SK-N-SH treated with all-trans-retinoic acid at 6 μM for 48 hours (cell line): ENCODE measurements at regions not wholly inside any gene's neighbourhood (a gene's known extent, or its start where the extent isn't known, plus 50 kb on each side); places are given as distances from the start of the nearest gene placed in this dataset.

Experiments
- ATAC-seq: fragments of 200-7000 bp; cut with Tn5 transposase; 3 replicates; pipeline ENCODE4 v1.9.1; 2020; ENCODE audit warnings: mild to moderate bottlenecking, moderate library complexity
- ARNTL ChIP-seq: fragments of 450-650 bp; formaldehyde crosslinking; IDR thresholded peaks from 2 replicates; pipeline ENCODE4 v1.5.0; 2020; ENCODE audit warnings: low read depth, mild to moderate bottlenecking, moderate library complexity, borderline replicate concordance
- BACH2 ChIP-seq: fragments of 250-450 bp; sonication (Bioruptor Pico); IDR thresholded peaks from 2 replicates; pipeline ENCODE4 v1.9.0; 2021; ENCODE audit warnings: mild to moderate bottlenecking, borderline replicate concordance
- CREB5 ChIP-seq: fragments of 250-450 bp; sonication (Bioruptor Pico); IDR thresholded peaks from 2 replicates; pipeline ENCODE4 v1.5.1; 2020; ENCODE audit warnings: low read depth, mild to moderate bottlenecking, moderate library complexity
- CSDC2 ChIP-seq: fragments of 250-450 bp; sonication (Bioruptor Pico); IDR thresholded peaks from 2 replicates; pipeline ENCODE4 v1.5.0; 2020; ENCODE audit warnings: mild to moderate bottlenecking, moderate library complexity
- ESRRG ChIP-seq: fragments of 250-450 bp; sonication (Bioruptor Pico); IDR thresholded peaks from 2 replicates; pipeline ENCODE4 v1.6.1; 2021; ENCODE audit warnings: mild to moderate bottlenecking
- GLIS3 ChIP-seq: fragments of 250-450 bp; sonication (Bioruptor Pico); IDR thresholded peaks from 2 replicates; pipeline ENCODE4 v1.5.0; 2020; ENCODE audit warnings: mild to moderate bottlenecking, moderate library complexity
- ISL1 ChIP-seq: fragments of 250-450 bp; sonication (Bioruptor Pico); IDR thresholded peaks from 2 replicates; pipeline ENCODE4 v2.1.2; 2022; ENCODE audit warnings: mild to moderate bottlenecking, moderate library complexity
- OSR1 ChIP-seq: fragments of 250-450 bp; sonication (Bioruptor Pico); IDR thresholded peaks from 2 replicates; pipeline ENCODE4 v1.8.0; 2022; ENCODE audit warnings: moderate library complexity, mild to moderate bottlenecking, inconsistent platforms
- POU6F1 ChIP-seq: fragments of 250-450 bp; sonication (Bioruptor Pico); IDR thresholded peaks from 2 replicates; pipeline ENCODE4 v1.8.0; 2021; ENCODE audit warnings: low read depth, mild to moderate bottlenecking, moderate library complexity, borderline replicate concordance
- PPARA ChIP-seq: fragments of 250-450 bp; sonication (Bioruptor Pico); IDR thresholded peaks from 2 replicates; pipeline ENCODE4 v1.5.0; 2020; ENCODE audit warnings: mild to moderate bottlenecking, borderline replicate concordance
- RARB ChIP-seq: fragments of 250-450 bp; sonication (Bioruptor Pico); IDR thresholded peaks from 2 replicates; pipeline ENCODE4 v1.8.0; 2021; ENCODE audit warnings: mild to moderate bottlenecking, moderate library complexity
- SNAI2 ChIP-seq: fragments of 250-450 bp; sonication (Bioruptor Pico); IDR thresholded peaks from 2 replicates; pipeline ENCODE4 v1.5.0; 2020; ENCODE audit warnings: mild to moderate bottlenecking, moderate library complexity
- TCF4 ChIP-seq: fragments of 250-450 bp; sonication (Bioruptor Pico); IDR thresholded peaks from 2 replicates; pipeline ENCODE4 v1.8.0; 2021; ENCODE audit warnings: mild to moderate bottlenecking, moderate library complexity, borderline replicate concordance
- TOX ChIP-seq: fragments of 250-450 bp; sonication (Bioruptor Pico); IDR thresholded peaks from 2 replicates; pipeline ENCODE4 v1.8.0; 2021; ENCODE audit warnings: mild to moderate bottlenecking, moderate library complexity, borderline replicate concordance
- TSHZ2 ChIP-seq: fragments of 250-450 bp; sonication (Bioruptor Pico); IDR thresholded peaks from 2 replicates; pipeline ENCODE4 v1.5.0; 2020; ENCODE audit warnings: mild to moderate bottlenecking, moderate library complexity
- ZC3H10 ChIP-seq: fragments of 250-450 bp; sonication (Bioruptor Pico); IDR thresholded peaks from 2 replicates; pipeline ENCODE4 v1.5.1; 2021; ENCODE audit warnings: mild to moderate bottlenecking, moderate library complexity
- ZFP3 ChIP-seq: fragments of 250-450 bp; sonication (Bioruptor Pico); IDR thresholded peaks from 2 replicates; pipeline ENCODE4 v1.5.0; 2020; ENCODE audit warnings: mild to moderate bottlenecking, moderate library complexity
- ZFP30 ChIP-seq: fragments of 450-650 bp; formaldehyde crosslinking; IDR thresholded peaks from 2 replicates; pipeline ENCODE4 v1.5.0; 2022; ENCODE audit warnings: mild to moderate bottlenecking, moderate library complexity
- ZNF565 ChIP-seq: fragments of 450-650 bp; formaldehyde crosslinking; conservative IDR thresholded peaks from 2 replicates; pipeline ENCODE4 v1.5.0; 2020; ENCODE audit warnings: low read depth, mild to moderate bottlenecking, moderate library complexity
- ZNF70 ChIP-seq: fragments of 450-650 bp; formaldehyde crosslinking; IDR thresholded peaks from 2 replicates; pipeline ENCODE4 v1.5.0; 2020; ENCODE audit warnings: mild to moderate bottlenecking, moderate library complexity
- ZNF8 ChIP-seq: fragments of 450-650 bp; formaldehyde crosslinking; IDR thresholded peaks from 2 replicates; pipeline ENCODE4 v1.5.0; 2020; ENCODE audit warnings: mild to moderate bottlenecking, moderate library complexity
- TF ChIP-seq, protein P1 (sequence below): fragments of 250-450 bp; sonication (Bioruptor Pico); IDR thresholded peaks from 2 replicates; pipeline ENCODE4 v1.8.0; 2020; ENCODE audit warnings: mild to moderate bottlenecking, moderate library complexity, borderline replicate concordance

GRCh38 chr21:28240586-28240985 lies 752.1 kb downstream of the LTN1 start:
- ATAC-seq: no peak
- TF ChIP-seq ZNF565 (no peak), ZNF8 (CRISPR knock-in tag) (no peak), GLIS3 (CRISPR knock-in tag) (no peak), TSHZ2 (CRISPR knock-in tag) (no peak), CSDC2 (CRISPR knock-in tag) (no peak), ZC3H10 (CRISPR knock-in tag) (no peak), CREB5 (CRISPR knock-in tag) (no peak), OSR1 (no peak), ESRRG (no peak), TCF4 (CRISPR knock-in tag) (no peak), RARB (CRISPR knock-in tag) (no peak), ISL1 (no peak), TOX (CRISPR knock-in tag) (no peak), ZNF70 (CRISPR knock-in tag) (no peak), SNAI2 (CRISPR knock-in tag) (no peak), ARNTL (CRISPR knock-in tag) (no peak)
- TF ChIP-seq, protein P1, sequence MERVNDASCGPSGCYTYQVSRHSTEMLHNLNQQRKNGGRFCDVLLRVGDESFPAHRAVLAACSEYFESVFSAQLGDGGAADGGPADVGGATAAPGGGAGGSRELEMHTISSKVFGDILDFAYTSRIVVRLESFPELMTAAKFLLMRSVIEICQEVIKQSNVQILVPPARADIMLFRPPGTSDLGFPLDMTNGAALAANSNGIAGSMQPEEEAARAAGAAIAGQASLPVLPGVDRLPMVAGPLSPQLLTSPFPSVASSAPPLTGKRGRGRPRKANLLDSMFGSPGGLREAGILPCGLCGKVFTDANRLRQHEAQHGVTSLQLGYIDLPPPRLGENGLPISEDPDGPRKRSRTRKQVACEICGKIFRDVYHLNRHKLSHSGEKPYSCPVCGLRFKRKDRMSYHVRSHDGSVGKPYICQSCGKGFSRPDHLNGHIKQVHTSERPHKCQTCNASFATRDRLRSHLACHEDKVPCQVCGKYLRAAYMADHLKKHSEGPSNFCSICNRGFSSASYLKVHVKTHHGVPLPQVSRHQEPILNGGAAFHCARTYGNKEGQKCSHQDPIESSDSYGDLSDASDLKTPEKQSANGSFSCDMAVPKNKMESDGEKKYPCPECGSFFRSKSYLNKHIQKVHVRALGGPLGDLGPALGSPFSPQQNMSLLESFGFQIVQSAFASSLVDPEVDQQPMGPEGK (CRISPR knock-in tag): no peak

DNA sequence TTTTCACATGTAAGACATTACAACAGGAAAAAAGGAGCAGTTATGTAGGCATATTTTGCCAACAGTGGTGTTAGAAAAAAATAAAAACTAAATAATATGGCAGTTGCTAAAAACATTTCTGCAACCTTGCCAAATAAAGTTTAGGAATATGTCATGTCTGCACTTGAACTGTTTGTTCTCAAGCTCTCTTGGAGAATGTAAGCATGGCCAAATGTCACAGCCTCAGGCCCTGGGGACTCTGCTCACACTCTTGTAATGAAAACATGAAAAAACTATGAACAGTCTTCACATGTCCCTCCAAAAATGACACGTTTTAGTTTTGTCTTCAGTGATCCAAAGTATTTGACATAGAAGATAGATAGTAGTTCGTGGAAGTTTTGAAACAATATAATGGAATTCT lies 753.3 kb downstream of the LTN1 start:
- no peak for ATAC-seq
- TF ChIP-seq ZFP30 (CRISPR knock-in tag): no peak
- no peak for TF ChIP-seq TOX (CRISPR knock-in tag)
- TF ChIP-seq ZNF565: no peak
- no peak for TF ChIP-seq TCF4 (CRISPR knock-in tag)
- no peak for TF ChIP-seq BACH2 (CRISPR knock-in tag)
- no peak for TF ChIP-seq OSR1
- TF ChIP-seq PPARA (CRISPR knock-in tag): no peak
- TF ChIP-seq ZNF8 (CRISPR knock-in tag): no peak
- TF ChIP-seq RARB (CRISPR knock-in tag): no peak
- no peak for TF ChIP-seq ESRRG
- TF ChIP-seq ZC3H10 (CRISPR knock-in tag): no peak
- TF ChIP-seq POU6F1 (CRISPR knock-in tag): no peak
- no peak for TF ChIP-seq ZFP3
- no peak for TF ChIP-seq TSHZ2 (CRISPR knock-in tag)
- no peak for TF ChIP-seq CSDC2 (CRISPR knock-in tag)
- TF ChIP-seq ARNTL (CRISPR knock-in tag): no peak
- TF ChIP-seq, protein P1 (CRISPR knock-in tag): no peak
